SHP77 treated with DMSO at 0.1 percent for 48 hours (cell line): ENCODE measurements at regions not wholly inside any gene's neighbourhood (a gene's known extent, or its start where the extent isn't known, plus 50 kb on each side); places are given as distances from the start of the nearest gene placed in this dataset.

Experiments used
- DNase-seq: peaks from one replicate; lab custom pipeline; 2025; lab: John Stamatoyannopoulos, UW

- no peak for DNase-seq
Measured at GRCh38 chr10:35739998-35740397, 97.9 kb upstream of the FZD8 start.

DNA sequence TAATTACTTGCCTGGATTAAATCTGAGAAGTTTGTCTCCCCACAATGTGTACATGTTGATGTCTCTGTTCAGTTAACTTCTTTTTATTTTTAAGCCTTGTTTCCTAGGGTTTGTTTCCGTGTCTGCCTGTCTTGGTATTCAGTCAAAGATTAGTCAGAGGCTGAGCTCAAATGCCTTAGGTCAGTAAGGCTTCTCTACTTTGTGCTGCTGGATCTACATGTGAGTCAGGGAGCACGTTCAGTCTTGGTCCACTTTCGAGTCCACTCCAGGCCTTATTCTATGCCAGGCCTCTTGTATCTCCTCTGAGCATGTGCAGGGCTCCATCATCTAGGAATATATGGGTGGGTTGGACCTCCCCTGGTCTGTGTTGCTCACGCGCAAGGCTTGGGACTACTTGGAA, 93.3 kb upstream of the FZD8 start:
- no peak for DNase-seq

DNA sequence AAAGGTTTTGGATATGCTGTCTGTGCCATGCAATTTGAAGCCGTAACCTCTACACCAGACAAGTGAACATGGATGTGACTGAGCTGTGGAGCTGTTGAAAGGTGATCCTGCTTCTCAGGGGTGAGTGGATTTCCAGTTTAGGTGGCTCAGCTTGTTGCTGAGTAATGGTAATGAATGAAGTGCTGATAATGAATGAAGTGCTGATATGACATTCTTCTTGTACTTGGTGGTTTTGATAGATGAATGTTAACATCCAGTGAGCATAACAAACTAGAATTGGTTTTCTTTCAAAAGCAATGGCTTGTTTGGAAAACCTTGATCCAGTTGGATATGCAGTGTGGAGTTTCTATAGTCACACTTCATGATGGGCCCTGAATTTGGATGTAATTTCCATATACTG, 89.7 kb upstream of the FZD8 start:
- DNase-seq, result no peak

DNA sequence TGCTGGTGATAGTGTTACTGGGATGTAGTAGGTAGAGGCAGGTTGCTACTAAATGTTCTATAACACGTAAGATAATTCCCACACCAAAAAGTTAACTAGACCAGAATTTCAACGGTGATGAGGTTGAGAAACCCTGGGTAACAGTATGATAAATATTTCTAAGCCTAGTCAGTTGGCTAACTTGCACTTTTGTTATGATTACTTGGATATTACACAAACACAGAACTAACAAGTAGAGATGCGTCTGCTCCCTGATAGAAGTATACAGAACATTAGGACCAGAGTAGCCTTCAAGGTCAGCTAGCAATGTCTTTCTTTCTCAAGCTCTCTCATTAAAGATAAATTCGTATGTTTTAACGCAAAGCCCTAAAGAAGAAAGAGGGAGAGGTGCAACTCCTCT, 86.2 kb upstream of the FZD8 start:
- DNase-seq, result no peak

- no peak for DNase-seq
Measured at GRCh38 chr10:35726846-35727245, 84.8 kb upstream of the FZD8 start.

DNA sequence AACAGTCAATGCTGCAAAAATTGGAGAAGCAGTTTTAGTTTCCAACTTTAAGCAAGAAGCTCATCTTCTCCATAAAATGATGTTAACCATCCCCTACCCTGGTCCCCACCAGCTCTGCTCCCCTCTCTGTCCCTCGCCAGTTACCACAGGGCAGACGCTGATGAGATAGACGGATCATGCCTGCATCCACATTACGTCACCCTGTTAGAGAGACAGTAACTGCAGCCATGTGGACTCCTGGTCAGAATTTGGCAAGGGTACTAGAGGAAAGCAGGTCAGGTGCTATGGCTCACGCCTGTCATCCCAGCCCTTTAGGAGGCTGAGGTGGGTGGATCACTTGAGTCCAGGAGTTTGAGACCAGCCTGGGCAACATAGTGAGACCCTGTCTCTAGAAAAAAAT, 81.9 kb upstream of the FZD8 start:
- no peak for DNase-seq

DNA sequence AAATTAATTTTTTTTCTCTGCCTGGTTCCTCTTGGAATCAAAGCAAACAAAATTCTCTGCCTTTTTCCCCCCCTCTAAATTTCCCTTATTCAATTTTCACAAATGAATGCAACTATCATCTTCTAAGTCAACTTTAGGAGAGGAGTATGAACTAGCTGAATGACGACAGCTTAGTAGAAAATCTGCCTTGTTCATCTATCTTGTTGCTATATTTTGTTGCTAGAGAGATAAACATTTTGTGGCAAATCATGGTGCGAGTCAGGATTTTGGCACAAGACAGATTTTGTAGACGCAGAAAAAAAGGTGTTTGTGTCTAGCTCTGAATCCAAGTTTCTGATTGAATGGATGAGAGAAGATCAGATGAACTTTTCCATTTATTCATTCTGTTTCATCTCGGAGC, 81.0 kb upstream of the FZD8 start:
- no peak for DNase-seq

GRCh38 chr10:35722636-35723035, 80.5 kb upstream of the FZD8 start:
- no peak for DNase-seq

DNA sequence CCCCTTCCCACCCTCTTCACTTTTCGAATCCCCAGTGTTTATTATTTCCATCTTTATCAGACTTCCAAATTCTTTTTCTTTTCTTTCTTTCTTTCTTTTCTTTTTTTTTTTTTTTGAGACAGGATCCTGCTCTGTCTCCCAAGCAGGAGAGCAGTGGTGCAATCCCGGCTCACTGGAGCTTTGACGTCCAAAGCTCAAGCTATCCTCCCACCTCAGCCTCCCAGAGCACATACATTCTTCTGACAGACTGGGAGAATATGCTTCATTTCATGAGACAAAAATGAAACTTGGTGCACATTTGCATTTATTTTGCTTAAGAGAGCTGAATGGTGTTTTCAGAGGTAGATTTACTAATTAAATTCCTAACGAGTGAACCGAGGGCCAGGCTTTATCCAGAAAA, 80.1 kb upstream of the FZD8 start:
- no peak for DNase-seq

DNA sequence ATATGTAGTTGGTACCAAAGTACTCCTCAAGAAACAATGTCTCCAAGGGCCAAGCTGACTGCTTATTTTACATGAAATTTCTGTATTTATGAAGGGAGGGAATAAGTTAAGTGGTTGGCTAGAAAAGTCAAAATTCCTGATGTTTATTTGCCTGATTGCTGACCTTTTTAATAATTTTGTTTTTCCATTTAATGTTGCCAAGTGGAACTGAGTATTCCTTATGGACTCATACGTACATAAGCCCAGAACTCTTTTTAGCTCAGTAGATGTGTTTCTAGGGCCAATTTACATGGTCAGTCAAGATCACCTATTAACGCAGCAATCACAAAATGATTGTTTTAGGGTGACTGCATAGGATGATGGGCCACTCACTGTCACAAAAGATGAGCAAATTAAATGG, 78.3 kb upstream of the FZD8 start:
- no peak for DNase-seq

DNA sequence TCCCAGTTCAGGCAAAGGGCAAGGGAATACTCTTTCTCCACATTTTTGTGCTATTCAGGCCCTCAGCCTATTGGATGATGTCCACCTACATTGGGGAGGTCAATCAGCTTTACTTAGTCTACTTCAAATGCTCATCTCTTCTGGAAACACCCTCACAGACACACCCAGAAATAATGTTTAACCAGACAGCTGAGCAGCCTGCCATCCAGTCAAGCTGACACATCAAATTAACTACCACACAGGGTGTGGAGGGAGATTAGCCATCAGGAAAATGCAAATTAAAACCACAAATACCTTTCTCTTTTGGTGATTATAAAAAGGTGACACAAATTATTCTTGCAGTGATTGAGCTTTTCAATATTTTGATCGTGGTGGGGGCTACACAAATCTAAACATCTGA, 74.7 kb upstream of the FZD8 start:
- no peak for DNase-seq

DNA sequence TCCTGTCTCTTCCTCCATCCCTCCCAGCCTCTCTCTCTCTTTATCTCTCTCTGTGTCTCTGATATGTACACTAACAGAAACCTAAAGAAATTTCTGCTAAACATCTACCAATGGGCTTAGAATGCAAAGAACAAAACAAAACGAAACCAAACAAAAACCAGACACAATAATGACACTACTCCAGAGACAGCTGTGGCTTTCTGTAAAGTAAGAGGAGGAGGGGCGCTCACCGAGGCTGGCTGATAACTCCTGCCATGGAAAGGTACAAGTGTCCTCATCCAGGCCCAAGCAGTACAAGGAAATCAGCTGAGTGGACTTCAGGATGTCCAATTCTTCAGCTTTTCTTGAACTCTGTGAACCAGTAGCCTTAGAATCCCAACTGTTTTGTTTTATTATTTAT, 70.4 kb upstream of the FZD8 start:
- no peak for DNase-seq

DNA sequence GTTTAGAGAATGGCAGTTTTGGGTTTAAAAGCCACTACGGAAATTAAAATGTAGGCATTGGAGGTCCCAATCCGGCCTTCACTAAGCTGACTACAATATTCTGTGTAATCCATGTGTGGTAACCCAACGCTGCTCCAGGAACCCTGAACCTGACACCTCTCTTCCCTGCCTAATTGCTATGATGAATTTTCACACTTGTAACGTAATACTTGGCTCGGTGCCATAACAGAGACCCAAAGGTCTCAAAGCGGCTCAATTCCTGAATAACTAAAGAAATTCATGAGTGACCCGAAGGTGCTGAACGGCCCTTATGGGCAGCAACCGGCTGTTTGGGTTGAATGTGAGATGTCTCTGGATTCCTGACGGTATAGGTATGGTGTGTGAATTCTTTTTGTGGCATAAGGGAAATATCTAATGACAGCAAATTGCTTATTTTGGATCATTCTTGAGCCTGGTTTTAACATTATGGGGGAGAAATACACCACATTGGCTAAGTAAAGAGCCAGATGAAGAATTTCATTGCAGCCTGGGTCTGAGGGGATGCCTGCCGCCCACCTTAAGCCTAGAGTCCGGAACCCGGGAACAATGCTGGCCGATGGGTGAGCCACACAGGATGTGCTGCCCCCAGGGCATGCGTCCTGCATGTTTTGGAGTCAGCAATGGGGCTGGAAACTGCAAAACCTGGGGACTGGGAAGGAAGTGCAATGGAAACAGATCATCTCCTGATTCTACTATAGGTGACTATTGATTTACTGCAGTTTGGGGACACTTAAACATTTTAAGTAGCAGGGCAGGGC, 69.7 kb upstream of the FZD8 start:
- DNase-seq, result no peak

DNA sequence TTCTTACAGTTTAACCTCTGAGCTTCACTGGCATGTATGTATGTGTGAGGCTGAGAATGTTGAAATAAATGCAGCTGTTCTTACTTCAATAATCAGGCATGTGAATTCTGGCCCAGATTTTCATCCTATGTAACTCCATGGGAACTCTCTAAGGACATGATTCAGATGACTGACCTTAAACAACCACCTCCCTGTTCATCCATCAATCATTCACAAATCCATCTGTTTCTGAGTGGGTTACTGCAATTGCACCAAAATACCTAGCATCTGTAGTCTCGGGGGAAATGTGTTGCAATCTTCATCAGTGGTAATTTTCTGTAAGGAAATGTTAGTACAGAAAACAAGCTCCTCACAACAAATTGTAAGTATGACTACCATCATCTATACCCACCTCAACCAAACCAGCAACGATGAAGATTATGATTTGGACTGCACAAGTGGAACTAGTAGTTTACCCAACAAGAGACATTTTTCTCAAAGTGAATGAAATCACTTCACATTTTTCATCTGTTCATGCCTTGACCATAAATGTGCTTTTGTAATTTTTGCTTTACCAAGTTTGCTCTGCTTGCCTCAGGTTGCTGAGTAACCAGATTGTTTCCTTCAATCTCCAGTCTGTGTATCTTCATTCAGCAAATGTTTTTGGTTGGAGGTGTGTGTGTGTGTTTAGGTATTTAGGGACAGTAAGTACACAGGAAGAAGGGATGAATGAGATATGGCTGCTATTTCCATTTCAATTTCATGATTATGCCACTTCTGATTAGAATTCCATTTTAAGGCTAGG, 65.7 kb upstream of the FZD8 start:
- no peak for DNase-seq

DNA sequence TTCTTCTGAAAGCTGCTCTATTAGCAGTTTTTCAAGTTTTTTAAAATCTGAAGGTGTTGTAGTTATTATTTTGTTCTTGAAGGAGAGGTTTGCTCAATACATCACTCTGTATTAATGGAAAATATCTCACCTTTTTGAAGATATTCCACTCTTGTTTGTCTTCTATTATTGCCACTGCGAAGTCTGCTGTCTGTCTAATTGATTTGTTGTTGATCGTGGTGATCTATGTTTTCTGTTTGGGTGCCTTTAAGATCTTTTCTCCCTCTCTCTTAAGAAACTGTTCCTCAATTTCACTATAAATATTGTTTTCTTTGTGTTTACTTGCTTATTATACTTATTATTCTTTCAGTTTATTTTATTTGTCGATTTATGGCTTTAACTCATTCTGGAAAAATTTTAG, 64.9 kb upstream of the FZD8 start:
- no peak for DNase-seq

- no peak for DNase-seq
Measured at GRCh38 chr10:35705671-35706070, 63.6 kb upstream of the FZD8 start.

DNA sequence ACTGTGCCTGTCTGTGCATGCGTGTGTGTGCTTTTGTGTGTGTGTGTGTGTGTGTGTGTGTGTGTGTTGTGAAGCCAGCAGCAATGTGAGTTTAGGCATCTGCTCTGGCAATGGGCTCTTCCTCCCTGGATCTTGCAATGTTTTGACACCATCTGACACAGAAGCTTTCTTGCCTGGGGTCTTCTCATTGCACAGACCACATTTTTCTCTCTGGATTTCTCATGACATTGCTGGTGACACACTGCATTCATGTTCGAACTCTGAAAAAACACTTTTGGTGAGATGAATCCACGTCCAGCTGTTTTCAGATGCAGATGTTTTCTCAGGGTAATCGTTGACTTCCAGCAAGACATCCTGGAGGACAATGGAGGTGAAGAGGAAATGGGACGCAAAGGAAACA, 63.0 kb upstream of the FZD8 start:
- DNase-seq, result no peak

DNA sequence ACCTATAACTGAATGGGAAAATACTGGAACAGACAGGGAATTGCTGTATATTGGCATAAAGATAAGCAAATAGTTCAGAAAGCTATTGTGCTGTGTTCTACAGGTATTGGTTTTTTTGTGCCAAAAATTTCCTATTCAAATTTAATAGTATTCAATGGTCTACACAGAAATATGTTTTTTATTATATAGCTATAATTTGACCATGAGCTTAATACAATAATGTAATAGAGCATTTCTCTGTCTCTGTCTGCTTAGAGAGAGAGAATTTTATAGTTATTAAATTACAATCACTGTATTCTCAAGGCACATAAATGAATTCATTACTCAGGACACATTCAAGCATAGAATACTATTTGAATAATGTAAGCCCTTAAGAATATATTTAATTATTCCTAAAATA, 62.3 kb upstream of the FZD8 start:
- DNase-seq, result no peak

DNA sequence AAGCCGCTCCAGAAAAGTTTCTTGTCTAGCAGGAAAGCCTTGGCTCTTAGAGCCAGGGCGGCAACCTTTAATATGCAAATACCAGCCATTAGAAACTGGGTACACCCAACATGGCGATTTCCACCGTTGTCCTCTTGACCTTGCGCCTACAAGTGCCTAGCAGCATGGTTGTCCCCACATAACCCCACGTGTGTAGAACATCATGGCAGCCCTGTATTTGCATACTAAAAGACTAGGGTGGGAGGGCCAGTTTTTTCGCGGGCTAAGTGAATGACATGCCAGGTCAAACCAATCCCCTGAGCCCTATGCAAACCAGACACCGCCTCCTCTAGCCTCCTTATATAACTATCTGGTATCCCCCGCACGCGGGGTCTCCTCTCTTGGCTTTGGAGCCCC, 58.4 kb upstream of the FZD8 start:
- peak; percentile 29 for DNase-seq

DNA sequence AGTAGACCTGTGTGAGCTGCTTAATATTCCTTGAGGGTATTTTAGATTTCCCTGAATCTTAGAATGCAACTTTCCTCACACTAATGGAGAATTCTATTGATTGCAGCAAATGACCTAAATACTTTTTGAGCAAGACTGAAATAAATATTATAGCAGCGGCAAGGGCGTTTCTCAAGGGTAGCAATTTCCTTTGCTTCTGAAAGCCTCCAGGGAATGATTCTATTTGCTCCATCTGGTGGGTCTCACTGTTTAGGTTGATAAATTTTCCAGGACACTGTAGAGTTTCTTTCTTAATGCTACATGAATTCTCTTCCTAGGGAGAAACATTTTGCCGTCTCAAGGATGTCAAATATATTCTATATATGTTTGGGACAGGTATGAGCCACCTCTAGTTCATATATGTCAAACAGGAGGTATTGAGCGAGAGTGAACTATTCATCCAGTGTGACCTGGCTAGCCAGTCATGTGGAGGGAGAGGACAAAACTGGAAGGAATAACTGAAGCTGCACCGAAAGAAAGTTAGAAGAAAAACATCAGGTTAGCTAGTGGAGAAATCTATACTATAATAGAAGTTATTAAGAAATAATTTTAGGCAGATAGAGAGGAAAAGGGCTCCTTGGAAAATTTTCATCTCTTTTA, 57.9 kb upstream of the FZD8 start:
- no peak for DNase-seq

- no peak for DNase-seq
Measured at GRCh38 chr10:35696392-35697287, 54.5 kb upstream of the FZD8 start.

GRCh38 chr10:35693800-35694199, 51.7 kb upstream of the FZD8 start:
- DNase-seq, result no peak
